ENCODE measurements at regions not wholly inside any gene's neighbourhood (a gene's known extent, or its start where the extent isn't known, plus 50 kb on each side); places are given as distances from the start of the nearest gene placed in this dataset.

- no peak for DNase-seq
Measured at GRCh38 chr5:15260356-15261268, 239.4 kb upstream of the FBXL7 start.

GRCh38 chr5:15256485-15256884, 243.5 kb upstream of the FBXL7 start:
- DNase-seq, result no peak

GRCh38 chr5:15255576-15255975, 244.4 kb upstream of the FBXL7 start:
- DNase-seq, result no peak

GRCh38 chr5:15254607-15255006, 245.4 kb upstream of the FBXL7 start:
- DNase-seq, result no peak

GRCh38 chr5:15252331-15252730, 247.6 kb upstream of the FBXL7 start:
- no peak for DNase-seq

- no peak for DNase-seq
Measured at GRCh38 chr5:15249152-15249551, 250.8 kb upstream of the FBXL7 start.

GRCh38 chr5:15248731-15249130, 251.2 kb upstream of the FBXL7 start:
- no peak for DNase-seq

- no peak for DNase-seq
Measured at GRCh38 chr5:15245913-15246312, 254.1 kb upstream of the FBXL7 start.

GRCh38 chr5:15243301-15244020, 256.5 kb upstream of the FBXL7 start:
- no peak for DNase-seq

- no peak for DNase-seq
Measured at GRCh38 chr5:15241216-15241821, 258.7 kb upstream of the FBXL7 start.

GRCh38 chr5:15238006-15238405, 262.0 kb upstream of the FBXL7 start:
- DNase-seq, result no peak

GRCh38 chr5:15236911-15237508, 263.0 kb upstream of the FBXL7 start:
- no peak for DNase-seq

- no peak for DNase-seq
Measured at GRCh38 chr5:15234911-15235310, 265.1 kb upstream of the FBXL7 start.

- no peak for DNase-seq
Measured at GRCh38 chr5:15234366-15234765, 265.6 kb upstream of the FBXL7 start.

GRCh38 chr5:15233566-15233965, 266.4 kb upstream of the FBXL7 start:
- DNase-seq, result no peak

- DNase-seq, result no peak
Measured at GRCh38 chr5:15222156-15222555, 277.8 kb upstream of the FBXL7 start.

GRCh38 chr5:15220642-15221173, 279.3 kb upstream of the FBXL7 start:
- DNase-seq, result no peak

- DNase-seq, result no peak
Measured at GRCh38 chr5:15215056-15215455, 284.9 kb upstream of the FBXL7 start.

- no peak for DNase-seq
Measured at GRCh38 chr5:15214010-15214409, 286.0 kb upstream of the FBXL7 start.

GRCh38 chr5:15209053-15209762, 290.8 kb upstream of the FBXL7 start:
- no peak for DNase-seq

- DNase-seq, result no peak
Measured at GRCh38 chr5:15206133-15206532, 293.8 kb upstream of the FBXL7 start.

GRCh38 chr5:15203376-15203775, 296.6 kb upstream of the FBXL7 start:
- DNase-seq, result no peak
